ENCODE measurements at regions not wholly inside any gene's neighbourhood (a gene's known extent, or its start where the extent isn't known, plus 50 kb on each side); places are given as distances from the start of the nearest gene placed in this dataset.

DNA sequence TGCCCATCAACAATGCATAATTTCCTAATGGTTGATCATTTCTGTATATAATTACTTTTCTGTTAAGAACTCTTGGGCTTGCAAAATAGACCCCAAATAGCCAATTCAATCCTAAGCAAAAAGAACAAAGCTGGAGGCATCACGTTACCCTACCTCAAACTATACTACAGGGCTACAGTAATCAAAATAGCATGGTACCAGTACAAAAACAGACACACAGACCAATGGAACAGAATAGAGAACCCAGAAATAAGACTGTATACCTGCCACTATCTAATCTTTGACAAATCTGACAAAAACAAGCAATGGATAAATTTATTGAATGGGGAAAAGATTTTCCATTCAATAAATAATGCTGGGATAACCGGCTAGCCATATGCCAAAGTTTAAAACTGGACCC lies 78.8 kb downstream of the NR4A2 start:
- TF ChIP-seq CTCF (IDR thresholded peaks at IDR 0.05; ENCODE audit: low read depth, low read length, poor library complexity, severe bottlenecking) (no peak), EZH2phosphoT487 (IDR thresholded peaks at IDR 0.05; ENCODE audit: borderline replicate concordance, low read length) (no peak)

Measured in DOHH2 (cell line).